Endothelial cell of umbilical vein (primary cell): ENCODE measurements at regions not wholly inside any gene's neighbourhood (a gene's known extent, or its start where the extent isn't known, plus 50 kb on each side); places are given as distances from the start of the nearest gene placed in this dataset.

Source experiments
- BruUV-seq: library from RNA; stranded (reverse); fragments of 400-500 nt; replicated peaks from 2 replicates; lab custom pipeline; 2021; lab: Mats Ljungman, UMichigan
- CTCF ChIA-PET: fragments of 300-600, 350-600 bp; sonication (Branson Sonifier 250); formaldehyde crosslinking; loops from one replicate; lab custom pipeline; 2021; ENCODE audit warnings: antibody characterized with exemption, inconsistent platforms; lab: Charles Lee
- POLR2A ChIA-PET: fragments of 300-600, 350-600 bp; sonication (Branson Sonifier 250); formaldehyde crosslinking; loops from one replicate; lab custom pipeline; 2021; ENCODE audit warnings: antibody characterized with exemption, inconsistent platforms; lab: Charles Lee
- DNase-seq: peaks from one replicate; pipeline ENCODE4 v3.0.0-alpha.2; 2011; ENCODE audit warnings: low read depth, low spot score
- FAIRE-seq: peaks from 2 replicates; lab custom pipeline; 2011; peaks lifted over from hg19 to GRCh38; lab: Jason Lieb, UNC
- H2AFZ ChIP-seq: 2 replicates; pipeline ENCODE4 v1.6.0; 2012; ENCODE audit warnings: low read depth, low read length, control low read depth, inconsistent platforms
- H3K27ac ChIP-seq: 2 replicates; pipeline ENCODE4 v1.5.1; 2011; ENCODE audit warnings: low read depth, mild to moderate bottlenecking, control low read depth, low read length, moderate library complexity; ENCODE audit not compliant: insufficient read depth
- H3K27me3 ChIP-seq, 2 experiments: 2 replicates each; pipeline versions ENCODE4 v1.6.0 to v1.6.1; 2011; ENCODE audit warnings: low read length in 2 of 2, mixed read lengths in 1 of 2; ENCODE audit not compliant: control insufficient read depth in 2 of 2, insufficient read depth in 2 of 2
- H3K36me3 ChIP-seq, 2 experiments: 2 replicates in 1 of 2; 3 replicates in 1 of 2; pipeline ENCODE4 v1.5.1; 2011; ENCODE audit warnings: low read length in 2 of 2, mild to moderate bottlenecking in 1 of 2, moderate library complexity in 1 of 2; ENCODE audit not compliant: control insufficient read depth in 2 of 2, insufficient read depth in 2 of 2; ENCODE audit errors: extremely low read depth in 1 of 2
- H3K4me1 ChIP-seq: 3 replicates; pipeline ENCODE4 v1.5.1; 2011; ENCODE audit warnings: mild to moderate bottlenecking, low read length; ENCODE audit not compliant: control insufficient read depth, insufficient read depth; ENCODE audit errors: extremely low read depth
- H3K4me2 ChIP-seq: 2 replicates; pipeline ENCODE4 v1.6.1; 2011; ENCODE audit warnings: low read length, control low read depth, mixed read lengths; ENCODE audit not compliant: insufficient read depth
- H3K4me3 ChIP-seq, 3 experiments: fragments of 200-600 bp in 1 of 3; sonication (generic), shearing (Covaris generic) in 1 of 3; replicated peaks in 1 of 3; 2 replicates each; pipeline ENCODE4 v1.5.1; 2011 to 2016; ENCODE audit warnings: control low read depth in 3 of 3, low read length in 3 of 3, mild to moderate bottlenecking in 2 of 3, inconsistent platforms in 1 of 3, low read depth in 1 of 3, moderate library complexity in 1 of 3; ENCODE audit not compliant: insufficient read depth in 1 of 3
- H3K79me2 ChIP-seq: 2 replicates; pipeline ENCODE4 v1.6.0; 2012; ENCODE audit warnings: low read length, inconsistent platforms; ENCODE audit not compliant: control insufficient read depth, insufficient read depth
- H3K9ac ChIP-seq: replicated peaks from 2 replicates; pipeline ENCODE3; 2011; ENCODE audit warnings: low read length, control low read depth; ENCODE audit not compliant: insufficient read depth; ENCODE audit errors: extremely low read depth
- H3K9me1 ChIP-seq: replicated peaks from 3 replicates; pipeline ENCODE4 v1.6.0; 2011; ENCODE audit warnings: mild to moderate bottlenecking, low read length; ENCODE audit not compliant: control insufficient read depth, insufficient read depth; ENCODE audit errors: extremely low read depth
- H3K9me3 ChIP-seq: replicated peaks from 2 replicates; pipeline ENCODE4 v1.5.1; 2012; ENCODE audit warnings: low read length, inconsistent platforms; ENCODE audit not compliant: control insufficient read depth, insufficient read depth
- H4K20me1 ChIP-seq: replicated peaks from 2 replicates; pipeline ENCODE3; 2011; ENCODE audit warnings: mild to moderate bottlenecking, low read length; ENCODE audit not compliant: control insufficient read depth, insufficient read depth; ENCODE audit errors: extremely low read depth
- CTCF ChIP-seq, 2 donors: IDR thresholded peaks; 1 replicate in 1 of 2; 2 replicates in 1 of 2; pipeline ENCODE4 v1.5.1; 2011; ENCODE audit warnings: low read length in 2 of 2, mild to moderate bottlenecking in 2 of 2, moderate library complexity in 2 of 2, control low read depth in 1 of 2, inconsistent platforms in 1 of 2, low read depth in 1 of 2; ENCODE audit not compliant: insufficient read depth in 1 of 2; ENCODE audit errors: extremely low read depth in 1 of 2
- EZH2 ChIP-seq: IDR thresholded peaks from 2 replicates; pipeline ENCODE4 v1.6.1; 2012; ENCODE audit warnings: borderline replicate concordance, low read depth, mild to moderate bottlenecking, moderate library complexity, low read length, inconsistent platforms; ENCODE audit not compliant: severe bottlenecking
- FOS ChIP-seq: IDR thresholded peaks from 2 replicates; pipeline ENCODE4 v1.6.1; 2011; ENCODE audit warnings: mild to moderate bottlenecking, low read length, moderate library complexity, borderline replicate concordance; ENCODE audit not compliant: insufficient read depth
- GATA2 ChIP-seq: IDR thresholded peaks from 2 replicates; pipeline ENCODE4 v1.7.0; 2011; ENCODE audit warnings: low read depth, mild to moderate bottlenecking, moderate library complexity, mixed read lengths, low read length; ENCODE audit not compliant: insufficient read length, insufficient read depth
- JUN ChIP-seq: IDR thresholded peaks from 2 replicates; pipeline ENCODE4 v1.6.1; 2011; ENCODE audit warnings: borderline replicate concordance, low read depth; ENCODE audit not compliant: insufficient read length, insufficient read depth
- MAX ChIP-seq: IDR thresholded peaks from 2 replicates; pipeline ENCODE4 v1.6.1; 2011; ENCODE audit not compliant: insufficient read depth, insufficient read length
- MYC ChIP-seq: IDR thresholded peaks from one replicate; pipeline ENCODE4 v1.6.1; 2011; ENCODE audit warnings: mild to moderate bottlenecking, low read depth, low read length
- POLR2A ChIP-seq: IDR thresholded peaks from 2 replicates; pipeline ENCODE4 v1.6.1; 2012; ENCODE audit warnings: low read depth, mild to moderate bottlenecking, control low read depth, low read length
- POLR2AphosphoS5 ChIP-seq: IDR thresholded peaks from 2 replicates; pipeline ENCODE4 v1.6.1; 2012; ENCODE audit warnings: low read depth, mild to moderate bottlenecking, control low read depth, low read length, moderate library complexity; ENCODE audit not compliant: insufficient read depth
- dilution Hi-C: fragments of 300-500 bp; cut with MboI; formaldehyde crosslinking; loops from one replicate; pipeline ENCODE4 v1.15.0; 2019; ENCODE audit warnings: low sequenced_read_pairs; ENCODE audit not compliant: extremely low pct_ligation_motif_present
- intact Hi-C: fragments of 100-400 bp; cut with micrococcal nuclease; formaldehyde crosslinking; loops from one replicate; pipeline ENCODE4 v1.10.0; 2022

- H3K4me2 ChIP-seq = no peak overlapping the region
- ChIA-PET CTCF (interaction anchor here (1.2 kb wide), 1 partner anchor 11 kb away, joined by 5 read pairs; no protein-coding TSS in a partner anchor), POLR2A (no interaction called here)
- H3K36me3 ChIP-seq = no peaks in the 10 kb centered on the region
- no peak overlapping the region for H3K27ac ChIP-seq
- dilution Hi-C loops (no loop called here), intact Hi-C loops (no loop called here)
- DNase-seq = no peak
- H4K20me1 ChIP-seq = no peaks in the 10 kb centered on the region
- H3K4me1 ChIP-seq = no peaks in the 10 kb centered on the region
- FAIRE-seq = no peak
- H3K9me3 ChIP-seq = no peaks in the 10 kb centered on the region
- no peaks in the 10 kb centered on the region for H3K79me2 ChIP-seq
- no TSS peak for BruUV-seq
- no peak overlapping the region for H2AFZ ChIP-seq
- H3K9ac ChIP-seq = no peak overlapping the region
- no peak overlapping the region for H3K4me3 ChIP-seq
- no peak for TF ChIP-seq GATA2
- no peak for TF ChIP-seq CTCF (IDR thresholded peaks at IDR 0.05; ENCODE audit: extremely low read depth in 1 of 2, insufficient read depth in 1 of 2, low read depth in 1 of 2, low read length in 2 of 2)
- TF ChIP-seq POLR2AphosphoS5 = no peak
- TF ChIP-seq EZH2 = no peak
- no peak for TF ChIP-seq MYC
- TF ChIP-seq POLR2A = no peak
- no peak for TF ChIP-seq FOS
- TF ChIP-seq MAX = no peak
- no peak for TF ChIP-seq JUN
- no peaks in the 10 kb centered on the region for H3K9me1 ChIP-seq
- no peaks in the 10 kb centered on the region for H3K27me3 ChIP-seq
Observed at GRCh38 chr4:136800248-136800647, 732.0 kb downstream of the PCDH18 start.
